Stimulated activated CD4-positive, alpha-beta T cell treated with anti-CD3 and anti-CD28 coated beads, Interleukin-12 subunit alpha, Interleukin-12 subunit beta, amount 100 ng/mL, for 48 hours (primary cell): ENCODE measurements at regions not wholly inside any gene's neighbourhood (a gene's known extent, or its start where the extent isn't known, plus 50 kb on each side); places are given as distances from the start of the nearest gene placed in this dataset.

Experiments
- DNase-seq, 3 donors: peaks; one replicate each; pipeline ENCODE4 v3.0.0-alpha.2; 2020; ENCODE audit warnings: low read depth in 2 of 3, low spot score in 1 of 3

DNA sequence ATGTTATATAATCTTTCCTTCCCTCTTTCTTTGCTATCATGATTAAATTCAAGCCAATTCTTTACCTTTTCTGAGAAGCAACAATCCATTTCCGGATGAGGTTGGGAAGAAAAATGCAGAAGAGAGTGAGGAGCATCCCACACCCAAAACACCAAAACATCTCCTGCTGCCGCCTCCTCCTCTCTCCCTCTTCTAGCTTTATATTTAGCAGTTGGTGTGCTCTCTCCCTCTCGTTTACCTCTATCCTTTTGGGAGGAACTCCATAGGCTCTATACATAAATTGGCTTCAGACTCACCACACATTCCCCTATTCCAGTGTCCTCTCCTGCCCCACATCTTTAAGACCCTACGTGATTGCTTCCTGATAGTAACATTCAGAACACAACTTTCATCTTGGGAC lies 332.2 kb upstream of the PLXNA2 start:
- DNase-seq: no peak

DNA sequence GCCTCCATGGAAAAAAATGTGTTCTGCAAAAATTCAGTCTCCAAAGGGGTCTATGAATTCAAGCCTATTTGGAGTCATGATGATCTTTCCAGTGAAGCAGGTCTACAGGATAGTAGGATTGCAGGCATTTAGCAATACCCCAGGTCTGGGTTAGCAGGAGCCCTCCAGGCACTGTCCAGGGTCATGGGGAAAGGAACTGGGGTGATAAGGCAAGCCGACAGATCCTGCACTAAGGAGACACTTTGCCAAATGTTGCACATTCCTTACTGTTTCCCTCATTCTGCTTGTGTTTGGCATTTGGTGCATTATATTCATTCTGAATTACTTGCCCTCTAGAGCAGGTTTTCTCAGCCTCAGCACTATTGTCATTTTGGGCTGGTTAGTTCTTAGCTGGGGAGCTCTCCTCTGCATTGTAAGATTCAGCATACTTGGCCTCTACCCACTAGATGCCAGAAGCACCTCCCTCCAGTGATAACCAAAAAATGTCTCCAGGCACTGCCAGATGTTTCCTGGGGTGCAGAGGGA lies 333.3 kb upstream of the PLXNA2 start:
- DNase-seq: no peak

DNA sequence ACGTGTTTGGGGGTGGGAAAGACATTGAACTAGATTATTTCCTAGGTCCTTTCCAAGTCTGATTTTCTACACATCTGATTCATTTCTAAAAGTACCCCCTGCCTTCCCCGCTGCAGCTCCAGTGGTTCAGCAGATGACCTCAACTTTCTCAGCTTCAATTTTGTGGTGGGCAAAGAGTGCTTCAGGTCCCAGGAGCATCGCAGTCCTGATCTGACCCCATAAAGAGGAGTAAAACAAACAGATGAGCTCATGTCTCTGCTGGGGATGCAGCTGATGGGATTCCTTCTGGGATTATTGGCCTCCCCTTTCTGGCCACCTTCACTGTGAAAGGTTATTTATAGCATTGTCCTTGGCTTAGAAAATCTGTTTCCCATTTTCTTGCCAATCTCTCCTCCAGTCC lies 337.0 kb upstream of the PLXNA2 start:
- DNase-seq: no peak

DNA sequence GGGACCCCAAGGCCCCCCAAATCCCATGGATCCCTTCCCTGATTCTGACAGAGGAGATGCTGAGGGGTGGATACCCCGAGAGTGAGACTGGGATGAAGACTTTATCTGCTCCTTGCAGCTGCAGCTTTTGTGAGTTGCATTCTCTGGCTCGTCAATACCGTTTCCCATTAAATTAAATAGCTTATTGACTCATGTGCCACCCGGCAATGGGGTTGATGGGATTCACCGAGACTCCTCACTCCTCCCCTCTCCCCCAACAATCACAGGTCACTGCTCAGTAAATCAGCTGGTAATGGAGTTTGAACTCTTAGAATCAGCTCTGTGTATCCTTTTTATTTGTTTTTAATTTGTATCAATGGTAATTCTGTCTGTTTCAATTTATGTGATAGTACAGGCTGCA lies 337.5 kb upstream of the PLXNA2 start:
- no peak for DNase-seq

DNA sequence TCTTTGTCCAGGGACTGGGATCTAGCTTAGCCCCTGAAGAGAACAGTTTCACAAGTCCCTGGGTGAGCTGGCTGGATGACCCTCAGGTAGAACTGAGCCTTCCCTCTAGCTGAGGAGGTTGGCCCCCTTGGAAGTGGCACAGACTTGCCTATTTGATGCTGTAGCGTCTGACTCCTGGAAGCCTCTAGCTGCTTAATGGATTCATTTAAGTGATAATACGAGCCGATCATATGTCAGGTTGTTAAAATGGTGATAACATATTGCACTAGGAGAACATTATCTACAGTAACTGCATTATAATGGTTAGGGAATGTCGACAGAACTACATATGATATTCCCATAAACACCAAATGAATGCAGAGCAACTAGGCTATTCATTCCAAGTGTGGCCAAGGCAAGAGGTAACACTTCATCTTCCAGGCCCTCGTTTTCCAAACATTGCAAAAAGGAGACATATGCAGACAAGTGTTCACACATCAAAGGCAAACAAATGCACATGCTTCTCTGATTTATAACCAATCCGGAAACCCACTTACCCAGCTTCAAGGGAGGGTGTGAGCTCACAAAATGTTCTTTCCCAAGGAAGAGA lies 340.1 kb upstream of the PLXNA2 start:
- no peak for DNase-seq

DNA sequence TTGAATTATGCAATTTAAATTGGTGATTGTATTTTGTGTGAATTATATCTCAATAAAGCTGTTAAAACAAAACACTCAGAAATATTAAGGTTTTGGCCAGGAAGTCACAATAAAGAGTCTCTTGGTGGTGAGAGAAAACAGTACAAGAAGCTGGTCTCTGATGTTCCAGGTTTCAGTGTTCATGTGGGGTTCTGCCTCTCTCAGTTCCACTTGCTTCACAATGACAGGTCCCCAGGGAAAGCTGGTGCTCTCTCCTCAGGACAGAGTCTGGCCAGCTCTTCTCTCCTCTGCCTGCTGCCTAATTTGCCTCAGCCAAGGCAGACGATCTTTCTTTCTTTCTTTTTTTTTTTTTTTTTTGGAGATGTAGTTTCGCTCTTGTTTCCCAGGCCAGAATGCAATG lies 342.9 kb upstream of the PLXNA2 start:
- DNase-seq: no peak

DNA sequence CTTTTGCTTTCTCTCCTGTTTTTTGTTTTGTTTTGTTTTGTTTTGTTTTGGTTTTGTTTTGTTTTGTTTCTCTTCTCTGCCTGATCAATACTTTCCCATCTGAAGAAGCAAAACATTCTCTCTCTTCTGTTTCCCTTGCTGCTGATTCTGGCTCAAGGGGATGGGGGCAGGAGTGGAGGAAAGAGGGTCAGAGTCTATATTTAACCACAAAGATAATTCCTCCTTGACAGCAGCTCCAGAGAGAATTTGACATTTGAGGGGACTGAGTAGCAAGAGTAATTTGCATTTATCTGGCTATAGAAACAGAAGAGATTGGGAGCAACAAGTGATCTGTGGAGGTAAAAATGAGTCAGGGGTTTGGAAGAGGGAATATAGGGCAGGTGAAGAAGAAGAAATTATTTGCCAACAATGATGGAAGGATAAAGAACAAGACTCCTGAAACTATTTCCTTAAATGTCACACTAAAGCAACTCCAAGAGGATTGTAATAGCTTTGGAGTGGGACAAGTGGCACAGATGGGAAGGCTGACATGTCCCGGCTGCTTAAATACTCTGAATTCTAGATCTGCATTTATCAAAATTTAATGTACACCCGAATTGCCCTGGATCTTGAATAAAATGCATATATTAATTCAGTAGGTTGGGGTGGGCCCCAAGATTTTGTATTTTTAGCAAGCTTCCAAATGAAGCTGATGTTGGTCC lies 349.3 kb upstream of the PLXNA2 start:
- DNase-seq: no peak

DNA sequence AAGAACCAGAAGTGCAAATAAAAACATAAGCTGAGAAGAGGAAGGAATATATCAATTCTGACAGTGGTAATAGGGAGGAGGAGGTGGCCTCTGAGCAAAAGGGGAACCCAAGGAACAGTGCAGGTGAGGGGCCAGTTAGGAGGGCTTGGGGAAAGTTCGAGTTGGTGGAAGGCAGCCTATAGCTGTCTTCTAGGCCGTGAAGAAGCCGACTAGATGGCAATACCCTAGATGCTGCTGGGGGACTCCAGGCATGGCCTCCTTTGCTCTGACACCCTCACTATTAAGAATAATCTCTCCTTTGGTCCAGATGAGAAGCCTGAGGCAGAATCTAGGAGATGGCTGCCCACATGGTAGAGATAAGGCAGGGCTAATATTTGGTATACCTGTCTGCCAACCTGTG lies 351.1 kb upstream of the PLXNA2 start:
- DNase-seq: no peak

DNA sequence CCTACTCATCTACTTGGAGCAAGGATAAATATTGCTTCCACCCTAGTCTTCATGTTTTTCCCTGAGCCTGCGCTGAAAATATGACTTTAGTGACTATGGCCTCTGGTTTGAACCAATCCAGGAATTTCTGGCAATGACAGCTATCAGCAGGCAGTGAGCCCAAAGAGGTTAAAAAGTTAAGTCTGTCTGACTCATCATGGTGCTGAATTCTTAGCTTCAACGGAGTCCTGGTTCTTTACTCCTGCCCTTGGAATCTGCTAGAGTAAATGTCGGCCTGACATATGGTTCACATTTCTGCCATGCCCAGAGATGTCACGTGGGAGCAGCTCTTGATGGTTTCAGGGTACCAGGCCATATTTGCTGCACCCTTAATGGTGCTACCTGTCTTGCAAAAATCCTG lies 351.6 kb upstream of the PLXNA2 start:
- DNase-seq: no peak

DNA sequence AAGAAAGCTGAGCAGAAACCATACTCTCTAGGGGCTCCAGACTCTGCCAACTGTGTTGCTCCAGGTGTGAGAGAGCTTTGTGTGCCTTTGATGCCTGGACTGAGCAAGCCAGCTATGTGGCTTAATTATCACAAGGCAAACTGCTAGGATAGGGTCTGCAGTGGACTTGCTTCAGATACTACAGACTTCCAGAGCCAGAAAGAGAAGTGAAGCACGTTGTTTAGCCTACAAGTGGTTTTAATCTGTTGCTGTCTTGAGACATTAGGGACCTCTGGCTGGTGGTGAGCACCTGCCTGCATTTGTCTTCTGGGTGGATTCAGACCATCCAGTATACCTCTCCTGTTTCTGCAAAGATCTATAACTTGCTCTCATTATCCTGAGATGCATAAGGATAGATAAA lies 353.4 kb upstream of the PLXNA2 start:
- DNase-seq: no peak

DNA sequence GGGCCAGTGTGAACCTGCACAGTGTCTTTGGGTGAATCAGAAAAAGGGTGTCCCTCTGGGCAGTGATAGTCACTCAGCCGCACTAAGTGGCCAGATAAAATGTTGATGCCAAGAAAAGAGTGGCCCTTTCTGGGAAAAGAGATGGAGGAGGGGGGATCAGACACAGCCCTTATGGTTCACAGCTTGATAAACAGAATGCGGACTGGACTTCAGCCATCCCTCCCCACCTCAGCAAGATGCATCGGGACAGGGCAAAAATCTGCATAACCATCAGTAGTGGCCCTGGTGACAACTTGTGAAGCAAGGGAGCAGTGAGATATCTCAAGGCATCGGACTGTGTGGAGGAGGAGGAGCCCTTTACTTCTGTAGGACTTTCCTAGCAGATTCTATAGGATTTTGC lies 353.8 kb upstream of the PLXNA2 start:
- no peak for DNase-seq

DNA sequence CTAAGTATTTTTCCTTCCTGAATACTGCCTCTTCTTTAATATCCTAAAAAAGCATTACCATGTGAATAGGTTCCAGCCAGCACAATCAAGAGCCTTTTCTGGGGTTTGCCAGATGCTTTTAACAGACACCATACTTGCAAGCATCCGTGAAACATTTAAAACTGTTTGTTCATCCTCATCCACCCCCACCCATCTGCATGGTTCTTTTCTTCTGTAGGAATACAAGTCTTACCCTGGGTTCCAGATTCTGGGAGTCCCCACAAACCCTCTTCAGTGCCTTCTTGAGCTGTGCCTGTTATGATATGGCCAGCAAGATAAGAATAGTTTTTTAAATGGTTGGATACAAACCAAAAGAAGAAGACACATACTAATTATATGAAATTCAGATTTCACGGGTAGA lies 354.9 kb upstream of the PLXNA2 start:
- no peak for DNase-seq

DNA sequence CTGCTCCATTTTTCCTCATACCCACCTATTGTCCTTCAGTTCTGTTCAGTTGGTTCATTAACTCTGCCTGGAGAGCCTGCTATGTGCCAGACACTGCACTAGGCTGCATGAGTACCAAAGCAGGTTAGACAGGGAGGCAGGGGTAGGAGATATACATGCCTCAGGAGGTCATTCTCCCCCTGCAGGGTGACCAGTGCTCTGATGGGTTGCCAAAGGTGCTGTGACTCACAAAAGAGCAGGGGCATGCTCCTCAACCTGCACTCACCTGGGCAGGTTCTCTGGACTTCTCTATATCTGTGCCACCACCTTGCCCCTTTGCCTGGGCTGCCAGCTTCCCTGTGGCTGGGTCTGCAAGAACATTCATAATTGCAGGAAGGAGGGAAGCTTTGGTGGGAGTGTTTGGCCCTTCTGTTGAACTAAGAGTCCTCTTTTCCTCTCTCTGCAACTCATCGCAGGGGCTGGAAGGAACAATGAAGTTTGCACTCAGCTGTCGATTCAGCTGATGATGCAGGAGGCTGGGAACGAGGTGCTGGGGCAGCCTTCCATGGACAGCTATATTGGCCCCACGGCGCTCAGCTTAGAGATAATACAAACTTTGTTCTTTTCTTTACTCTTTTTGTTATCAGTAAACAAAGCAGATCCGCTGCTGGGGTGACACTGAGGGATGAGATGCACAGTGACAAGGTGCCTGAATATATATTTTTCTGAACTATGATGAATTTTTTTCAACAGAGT lies 356.4 kb upstream of the PLXNA2 start:
- no peak for DNase-seq

DNA sequence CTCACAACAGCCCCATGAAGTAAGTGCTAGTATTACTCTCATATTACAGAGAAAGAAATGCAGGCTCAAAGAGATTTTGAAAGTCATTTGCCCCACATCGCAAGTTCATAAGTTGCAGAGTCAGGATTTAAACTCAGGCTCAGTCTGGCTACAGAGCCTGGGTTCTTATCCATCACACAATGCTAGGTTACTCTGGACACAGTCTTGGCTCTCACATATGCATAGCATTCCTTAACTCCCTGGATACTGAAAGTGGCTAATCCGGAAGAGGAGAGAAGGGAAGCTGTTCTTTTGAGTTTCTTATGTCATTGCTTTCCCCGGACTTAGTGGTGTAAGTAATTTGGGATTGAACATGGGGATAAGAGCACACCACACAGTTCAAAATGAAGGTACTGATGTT lies 357.4 kb upstream of the PLXNA2 start:
- no peak for DNase-seq

DNA sequence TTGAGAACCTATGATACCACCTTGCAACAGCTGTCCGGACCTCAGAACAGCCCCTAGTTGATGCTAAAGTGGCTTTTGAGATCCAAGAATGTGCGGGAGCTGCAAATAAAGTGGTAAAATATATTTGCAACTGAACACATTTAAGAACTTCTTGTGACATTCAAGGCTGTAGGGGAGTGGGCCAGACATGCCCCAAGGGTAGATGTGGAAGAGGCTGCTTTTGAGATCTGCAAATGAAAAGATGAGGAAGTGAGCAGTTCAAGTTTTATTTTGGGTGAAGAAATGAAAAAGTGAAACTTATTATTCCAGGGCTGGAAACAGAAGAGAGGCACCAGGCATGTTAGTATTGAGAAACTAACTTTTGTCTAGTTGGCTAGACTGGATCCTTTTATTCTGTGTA lies 359.5 kb upstream of the PLXNA2 start:
- no peak for DNase-seq

DNA sequence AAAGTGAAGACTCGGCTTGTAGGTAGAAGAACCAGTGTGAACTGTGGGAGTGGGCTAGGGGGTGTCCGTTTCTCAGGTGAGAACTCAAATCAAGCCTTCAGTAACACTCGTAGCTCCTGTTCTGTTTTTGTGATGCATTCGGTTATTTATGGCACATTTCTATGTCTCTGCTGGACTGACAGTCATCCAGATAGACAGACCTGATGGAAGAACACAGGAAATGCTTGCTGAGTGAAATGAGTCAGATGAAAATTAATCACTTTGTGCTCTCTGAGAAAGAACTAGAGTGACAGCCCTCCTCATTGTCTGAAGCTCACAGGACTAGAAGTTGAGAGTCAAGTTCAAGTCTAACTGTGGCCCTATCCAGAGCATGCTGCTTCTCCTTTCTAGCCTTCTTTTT lies 360.1 kb upstream of the PLXNA2 start:
- DNase-seq: no peak

DNA sequence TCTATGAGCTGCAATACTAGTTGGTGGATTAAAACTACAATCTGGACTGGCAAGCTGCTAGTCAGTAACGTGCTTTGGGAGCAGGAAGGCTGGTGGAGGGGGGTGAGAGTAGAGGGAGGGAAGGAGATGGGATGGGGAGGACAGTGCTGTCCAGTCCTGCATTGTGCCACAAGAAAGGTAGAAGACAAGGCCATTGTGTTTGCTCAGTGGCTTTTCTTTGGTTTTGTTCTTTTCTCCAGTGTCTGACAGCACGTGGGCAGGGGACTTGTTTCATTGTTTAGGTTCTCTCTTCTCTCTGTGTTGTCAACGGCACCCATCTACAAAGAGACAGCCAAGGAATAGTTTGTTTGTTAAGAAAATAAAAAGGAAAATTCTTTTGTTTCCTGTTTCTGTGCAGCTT lies 362.8 kb upstream of the PLXNA2 start:
- DNase-seq: no peak

DNA sequence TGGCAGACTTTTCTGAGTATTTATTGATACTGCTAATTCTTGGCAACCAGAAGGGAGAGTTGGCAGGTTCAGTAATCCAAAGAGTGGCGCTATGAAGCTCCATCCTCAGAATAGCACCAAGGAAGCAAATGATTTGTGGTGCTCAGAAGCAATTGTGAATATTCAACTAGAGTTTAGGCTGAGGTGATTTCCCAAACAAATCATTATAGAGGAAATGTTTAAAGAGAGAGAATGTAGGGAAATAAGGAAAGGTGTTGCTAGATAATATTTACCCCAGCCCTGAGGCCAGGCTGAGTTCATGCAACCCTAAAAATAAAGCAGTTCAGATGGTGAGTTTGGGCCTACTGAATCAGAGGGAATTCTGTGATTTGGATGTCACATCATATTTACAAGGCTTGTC lies 363.4 kb upstream of the PLXNA2 start:
- no peak for DNase-seq

DNA sequence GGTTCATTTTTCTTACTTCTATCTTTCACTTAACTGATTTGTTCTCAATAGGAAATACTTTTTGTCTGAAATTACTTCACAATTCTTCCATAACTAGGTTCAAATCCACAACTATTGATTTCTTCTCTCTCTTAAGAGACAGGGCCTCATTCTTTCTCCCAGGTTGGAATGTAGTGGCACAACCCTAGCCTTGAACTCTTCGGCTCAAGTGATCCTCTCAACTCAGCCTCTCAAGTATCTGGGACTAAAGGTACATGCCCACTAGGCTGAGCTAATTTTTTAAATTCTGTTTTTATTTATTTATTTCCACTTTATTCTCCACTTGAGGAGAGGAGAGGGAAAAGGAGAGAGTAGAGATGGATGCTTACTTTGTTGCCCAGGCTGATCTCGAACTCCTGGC lies 370.4 kb upstream of the PLXNA2 start:
- no peak for DNase-seq

DNA sequence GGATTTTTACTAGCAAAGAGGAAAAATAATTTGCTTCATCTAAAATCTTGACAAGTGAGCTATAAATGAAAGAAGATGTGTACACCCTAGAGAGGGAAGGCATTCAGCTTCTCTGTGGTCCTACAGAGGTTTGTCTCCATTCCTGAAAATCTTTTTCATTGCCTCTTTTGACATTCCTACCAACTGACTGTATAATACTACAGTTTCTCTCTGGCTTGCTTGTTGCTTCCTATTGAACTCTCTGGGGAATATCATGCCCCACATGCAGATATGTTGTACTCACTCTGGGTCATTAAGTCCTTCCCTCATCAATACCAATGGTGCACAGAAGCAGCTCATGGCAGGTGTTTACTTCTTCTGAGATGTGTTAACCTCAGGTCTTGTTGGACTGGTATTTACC lies 371.2 kb upstream of the PLXNA2 start:
- DNase-seq: no peak

DNA sequence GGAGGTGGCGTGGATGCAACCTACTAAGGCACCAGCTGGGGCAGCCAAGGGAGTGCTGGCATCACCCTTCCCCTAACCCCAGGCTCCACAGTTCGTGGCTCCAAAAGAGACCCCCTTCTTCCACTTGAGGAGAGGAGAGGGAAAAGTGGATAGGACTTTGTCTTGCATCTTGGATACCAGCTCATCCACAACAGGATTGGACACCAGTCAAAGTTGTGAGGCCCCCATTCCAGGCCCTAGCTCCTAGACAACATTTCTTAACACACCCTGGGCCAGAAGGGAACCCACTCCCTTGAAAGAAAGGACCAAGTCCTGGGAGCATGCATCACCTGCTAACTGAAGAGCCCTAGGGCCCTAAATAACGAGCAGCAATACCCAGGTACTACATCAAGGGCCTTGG lies 372.6 kb upstream of the PLXNA2 start:
- no peak for DNase-seq
